T-helper 17 cell (primary cell): ENCODE measurements at regions not wholly inside any gene's neighbourhood (a gene's known extent, or its start where the extent isn't known, plus 50 kb on each side); places are given as distances from the start of the nearest gene placed in this dataset.
"Not testable (repeated sequence)": the region's sequence is repeated elsewhere in the genome, so short reads cannot be mapped to it uniquely, and the experiment has no call there.

Source experiments
- ATAC-seq: fragments of 150-1000 bp; cut with Tn5 transposase; 2 replicates; pipeline ENCODE4 v1.10.0; 2021; ENCODE audit warnings: mild to moderate bottlenecking, moderate library complexity
- DNase-seq, 3 donors: peaks; one replicate each; pipeline versions ENCODE4 v3.0.0 to v3.0.0-alpha.2; 2020 to 2021
- H3K9me3 ChIP-seq: one replicate; pipeline ENCODE4 v1.7.0; 2013; ENCODE audit warnings: low read length, mild to moderate bottlenecking; ENCODE audit not compliant: control insufficient read depth, poor library complexity, severe bottlenecking
- H3K27ac Mint-ChIP-seq: one replicate; pipeline ENCODE4 v1.8.0; 2022; ENCODE audit warnings: mild to moderate bottlenecking, moderate library complexity, mixed read lengths
- H3K27me3 Mint-ChIP-seq: one replicate; pipeline ENCODE4 v1.8.0; 2022; ENCODE audit warnings: mixed read lengths
- H3K36me3 Mint-ChIP-seq: one replicate; pipeline ENCODE4 v1.8.0; 2022; ENCODE audit warnings: low read depth, mixed read lengths
- H3K4me1 Mint-ChIP-seq: one replicate; pipeline ENCODE4 v1.8.0; 2022; ENCODE audit warnings: mild to moderate bottlenecking, mixed read lengths
- H3K4me3 Mint-ChIP-seq: one replicate; pipeline ENCODE4 v1.8.0; 2022; ENCODE audit warnings: mild to moderate bottlenecking, moderate library complexity, mixed read lengths

- ATAC-seq (no peak), DNase-seq (no peak)
- Mint-ChIP-seq H3K27me3 (no peaks in the 10 kb centered on the region), H3K36me3 (no peaks in the 10 kb centered on the region), H3K27ac (no peak overlapping the region), H3K4me1 (no peaks in the 10 kb centered on the region), H3K4me3 (no peak overlapping the region)
- H3K9me3 ChIP-seq, result no peaks in the 10 kb centered on the region
Measured at GRCh38 chr9:28471261-28471660, 898.0 kb upstream of the C9orf72 start.

GRCh38 chr9:28487561-28487960 is 914.3 kb upstream of the C9orf72 start:
- Mint-ChIP-seq H3K27ac (no peak overlapping the region), H3K4me1 (no peaks in the 10 kb centered on the region), H3K4me3 (no peak overlapping the region), H3K36me3 (no peaks in the 10 kb centered on the region), H3K27me3 (no peaks in the 10 kb centered on the region)
- DNase-seq, result no peak
- ATAC-seq, result no peak
- H3K9me3 ChIP-seq, result no peaks in the 10 kb centered on the region

- no peaks in the 10 kb centered on the region for H3K27me3 Mint-ChIP-seq
- ATAC-seq, result no peak
- H3K36me3 Mint-ChIP-seq, result no peaks in the 10 kb centered on the region
- no peak overlapping the region for H3K4me3 Mint-ChIP-seq
- H3K4me1 Mint-ChIP-seq, result no peaks in the 10 kb centered on the region
- no peaks in the 10 kb centered on the region for H3K9me3 ChIP-seq
- H3K27ac Mint-ChIP-seq, result no peak overlapping the region
- no peak for DNase-seq
Measured at GRCh38 chr9:28491121-28491520, 917.8 kb upstream of the C9orf72 start.

GRCh38 chr9:28498168-28498567 is 924.9 kb upstream of the C9orf72 start:
- not testable (repeated sequence) for H3K4me3 Mint-ChIP-seq, H3K36me3 Mint-ChIP-seq, H3K9me3 ChIP-seq, H3K4me1 Mint-ChIP-seq, DNase-seq, H3K27me3 Mint-ChIP-seq, H3K27ac Mint-ChIP-seq, ATAC-seq

- Mint-ChIP-seq H3K36me3 (no peaks in the 10 kb centered on the region), H3K27ac (no peak overlapping the region), H3K4me1 (no peaks in the 10 kb centered on the region), H3K4me3 (no peak overlapping the region), H3K27me3 (no peaks in the 10 kb centered on the region)
- no peaks in the 10 kb centered on the region for H3K9me3 ChIP-seq
- ATAC-seq, result no peak
- no peak for DNase-seq
Measured at GRCh38 chr9:28502189-28502588, 928.9 kb upstream of the C9orf72 start.

- Mint-ChIP-seq H3K4me1 (no peaks in the 10 kb centered on the region), H3K36me3 (no peaks in the 10 kb centered on the region), H3K27ac (no peak overlapping the region), H3K27me3 (no peaks in the 10 kb centered on the region), H3K4me3 (no peak overlapping the region)
- ATAC-seq (no peak), DNase-seq (no peak)
- H3K9me3 ChIP-seq, result no peaks in the 10 kb centered on the region
Measured at GRCh38 chr9:28502741-28503140, 929.5 kb upstream of the C9orf72 start.

GRCh38 chr9:28503573-28503972 is 930.3 kb upstream of the C9orf72 start:
- no peaks in the 10 kb centered on the region for H3K4me1 Mint-ChIP-seq
- no peak overlapping the region for H3K4me3 Mint-ChIP-seq
- no peaks in the 10 kb centered on the region for H3K36me3 Mint-ChIP-seq
- no peaks in the 10 kb centered on the region for H3K9me3 ChIP-seq
- H3K27me3 Mint-ChIP-seq, result no peaks in the 10 kb centered on the region
- DNase-seq (no peak), ATAC-seq (no peak)
- no peak overlapping the region for H3K27ac Mint-ChIP-seq

GRCh38 chr9:28518439-28518838 is 945.2 kb upstream of the C9orf72 start:
- ATAC-seq (no peak), DNase-seq (no peak)
- Mint-ChIP-seq H3K36me3 (no peaks in the 10 kb centered on the region), H3K4me3 (no peak overlapping the region), H3K4me1 (no peaks in the 10 kb centered on the region), H3K27ac (no peak overlapping the region), H3K27me3 (no peaks in the 10 kb centered on the region)
- no peaks in the 10 kb centered on the region for H3K9me3 ChIP-seq

- not testable (repeated sequence) for H3K9me3 ChIP-seq, H3K4me1 Mint-ChIP-seq, H3K36me3 Mint-ChIP-seq, H3K27ac Mint-ChIP-seq, H3K4me3 Mint-ChIP-seq, H3K27me3 Mint-ChIP-seq, DNase-seq, ATAC-seq
Measured at GRCh38 chr9:28524309-28524708, 951.0 kb upstream of the C9orf72 start.

GRCh38 chr9:28528049-28528448 is 954.8 kb upstream of the C9orf72 start:
- Mint-ChIP-seq H3K4me1 (no peaks in the 10 kb centered on the region), H3K27me3 (no peaks in the 10 kb centered on the region), H3K4me3 (no peak overlapping the region), H3K36me3 (no peaks in the 10 kb centered on the region), H3K27ac (no peak overlapping the region)
- ATAC-seq (no peak), DNase-seq (no peak)
- no peaks in the 10 kb centered on the region for H3K9me3 ChIP-seq

GRCh38 chr9:28538132-28538531 is 964.9 kb upstream of the C9orf72 start:
- DNase-seq (no peak), ATAC-seq (no peak)
- no peaks in the 10 kb centered on the region for H3K27me3 Mint-ChIP-seq
- no peak overlapping the region for H3K4me3 Mint-ChIP-seq
- no peaks in the 10 kb centered on the region for H3K4me1 Mint-ChIP-seq
- no peak overlapping the region for H3K27ac Mint-ChIP-seq
- no peaks in the 10 kb centered on the region for H3K36me3 Mint-ChIP-seq
- H3K9me3 ChIP-seq, result no peaks in the 10 kb centered on the region

GRCh38 chr9:28539434-28540070 is 966.3 kb upstream of the C9orf72 start:
- Mint-ChIP-seq H3K4me3 (no peak overlapping the region), H3K36me3 (no peaks in the 10 kb centered on the region), H3K27me3 (no peaks in the 10 kb centered on the region), H3K4me1 (no peaks in the 10 kb centered on the region), H3K27ac (no peak overlapping the region)
- no peaks in the 10 kb centered on the region for H3K9me3 ChIP-seq
- DNase-seq (no peak), ATAC-seq (no peak)

GRCh38 chr9:28542928-28543327 is 969.6 kb upstream of the C9orf72 start:
- H3K4me1 Mint-ChIP-seq, result no peaks in the 10 kb centered on the region
- H3K9me3 ChIP-seq, result no peaks in the 10 kb centered on the region
- no peak overlapping the region for H3K27ac Mint-ChIP-seq
- no peak overlapping the region for H3K4me3 Mint-ChIP-seq
- H3K36me3 Mint-ChIP-seq, result no peaks in the 10 kb centered on the region
- H3K27me3 Mint-ChIP-seq, result no peaks in the 10 kb centered on the region
- DNase-seq, result no peak
- ATAC-seq, result no peak

GRCh38 chr9:28547527-28547926 is 974.2 kb upstream of the C9orf72 start:
- no peak for ATAC-seq
- no peaks in the 10 kb centered on the region for H3K36me3 Mint-ChIP-seq
- H3K27ac Mint-ChIP-seq, result no peak overlapping the region

More at GRCh38 chr9:28547527-28547926, 974.2 kb upstream of the C9orf72 start:
- no peaks in the 10 kb centered on the region for H3K9me3 ChIP-seq
- H3K27me3 Mint-ChIP-seq, result no peaks in the 10 kb centered on the region
- no peak overlapping the region for H3K4me3 Mint-ChIP-seq
- no peak for DNase-seq
- H3K4me1 Mint-ChIP-seq, result no peaks in the 10 kb centered on the region
